Stomach smooth muscle (tissue), 2 donors: ENCODE measurements at regions not wholly inside any gene's neighbourhood (a gene's known extent, or its start where the extent isn't known, plus 50 kb on each side); places are given as distances from the start of the nearest gene placed in this dataset.

Experiments used
- H3K27ac ChIP-seq: one replicate; pipeline ENCODE4 v1.7.0; 2013; ENCODE audit warnings: mild to moderate bottlenecking, low read length, inconsistent platforms
- H3K27me3 ChIP-seq, 2 donors: one replicate each; pipeline ENCODE4 v1.7.0; 2013; ENCODE audit warnings: low read length in 2 of 2; ENCODE audit not compliant: insufficient read depth in 2 of 2, control insufficient read depth in 1 of 2
- H3K36me3 ChIP-seq, 2 donors: one replicate each; pipeline ENCODE4 v1.7.0; 2013; ENCODE audit warnings: low read length in 2 of 2; ENCODE audit not compliant: control insufficient read depth in 2 of 2, insufficient read depth in 2 of 2
- H3K4me1 ChIP-seq: one replicate; pipeline ENCODE4 v1.7.0; 2013; ENCODE audit warnings: low read length; ENCODE audit not compliant: control insufficient read depth, insufficient read depth
- H3K4me3 ChIP-seq, 2 donors: one replicate each; pipeline ENCODE4 v1.7.0; 2013; ENCODE audit warnings: low read length in 2 of 2
- H3K9ac ChIP-seq, 2 donors: one replicate each; pipeline ENCODE4 v1.7.0; 2013; ENCODE audit warnings: low read length in 2 of 2, mild to moderate bottlenecking in 1 of 2
- H3K9me3 ChIP-seq, 2 donors: one replicate each; pipeline ENCODE4 v1.7.0; 2013; ENCODE audit warnings: low read length in 2 of 2; ENCODE audit not compliant: control insufficient read depth in 2 of 2
- donor health status: healthy.
- donor health status: Pancreatic carcinoma.

GRCh38 chr11:25159341-25159740, 662.5 kb downstream of the LUZP2 start:
- no peak overlapping the region for H3K27ac ChIP-seq
- no peaks in the 10 kb centered on the region for H3K36me3 ChIP-seq
- H3K4me3 ChIP-seq, result no peak overlapping the region
- H3K9ac ChIP-seq, result no peak overlapping the region
- no peaks in the 10 kb centered on the region for H3K27me3 ChIP-seq
- no peaks in the 10 kb centered on the region for H3K9me3 ChIP-seq
- H3K4me1 ChIP-seq, result no peaks in the 10 kb centered on the region

GRCh38 chr11:25163421-25163820, 666.6 kb downstream of the LUZP2 start:
- Histone ChIP-seq H3K9ac (no peak overlapping the region), H3K4me1 (no peaks in the 10 kb centered on the region), H3K4me3 (no peak overlapping the region), H3K36me3 (no peaks in the 10 kb centered on the region), H3K9me3 (no peaks in the 10 kb centered on the region), H3K27ac (no peak overlapping the region), H3K27me3 (no peaks in the 10 kb centered on the region)

GRCh38 chr11:25180187-25180586, 683.3 kb downstream of the LUZP2 start:
- H3K4me3 ChIP-seq, result no peak overlapping the region
- no peaks in the 10 kb centered on the region for H3K4me1 ChIP-seq
- H3K27ac ChIP-seq, result no peak overlapping the region
- H3K9ac ChIP-seq, result no peak overlapping the region
- H3K9me3 ChIP-seq, result no peaks in the 10 kb centered on the region
- H3K27me3 ChIP-seq, result no peaks in the 10 kb centered on the region
- H3K36me3 ChIP-seq, result no peaks in the 10 kb centered on the region

DNA sequence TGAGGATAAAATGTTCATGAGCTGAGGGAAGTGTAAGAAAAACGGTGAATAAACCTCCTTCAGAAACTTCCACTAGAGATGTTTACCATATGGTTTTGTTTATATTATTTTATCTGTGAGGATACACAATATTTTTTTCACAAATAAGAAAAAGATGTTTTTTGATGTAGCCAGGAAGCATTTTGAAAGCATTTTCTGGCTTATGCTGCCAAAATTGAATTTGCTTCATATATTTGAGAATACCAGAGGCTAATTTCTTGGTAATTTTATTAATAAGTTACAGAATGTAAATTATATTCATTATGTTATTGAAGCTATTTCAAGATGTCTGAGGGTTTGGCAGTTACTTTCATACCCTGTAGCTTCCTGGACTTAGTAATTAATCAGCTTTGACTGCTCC, 686.6 kb downstream of the LUZP2 start:
- Histone ChIP-seq H3K36me3 (no peaks in the 10 kb centered on the region), H3K4me1 (no peaks in the 10 kb centered on the region), H3K4me3 (no peak overlapping the region), H3K27me3 (no peaks in the 10 kb centered on the region), H3K9me3 (no peaks in the 10 kb centered on the region), H3K27ac (no peak overlapping the region), H3K9ac (no peak overlapping the region)

DNA sequence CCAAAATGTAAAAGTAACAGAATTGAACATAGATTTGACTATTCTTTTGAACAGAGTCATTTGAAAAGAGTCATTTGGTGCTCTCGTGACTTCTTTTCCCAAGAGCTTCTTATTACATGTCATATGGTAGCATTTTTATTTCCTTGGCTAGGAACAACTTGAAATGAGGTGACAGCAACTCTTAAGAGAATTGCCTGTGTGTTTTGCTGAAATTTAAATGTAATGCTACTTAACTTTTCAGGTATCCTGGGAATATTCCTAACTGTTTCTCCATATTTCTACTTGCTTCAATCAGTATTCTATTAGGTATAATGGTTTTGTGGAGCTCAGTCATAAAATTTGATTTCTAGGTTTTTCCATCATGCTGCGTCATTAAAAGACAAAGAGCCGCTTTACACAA, 700.7 kb downstream of the LUZP2 start:
- Histone ChIP-seq H3K9me3 (no peaks in the 10 kb centered on the region), H3K27ac (no peak overlapping the region), H3K27me3 (no peaks in the 10 kb centered on the region), H3K36me3 (no peaks in the 10 kb centered on the region), H3K4me1 (no peaks in the 10 kb centered on the region), H3K4me3 (no peak overlapping the region), H3K9ac (no peak overlapping the region)

- Histone ChIP-seq H3K9me3 (no peaks in the 10 kb centered on the region), H3K27ac (no peak overlapping the region), H3K9ac (no peak overlapping the region), H3K27me3 (no peaks in the 10 kb centered on the region), H3K36me3 (no peaks in the 10 kb centered on the region), H3K4me3 (no peak overlapping the region), H3K4me1 (no peaks in the 10 kb centered on the region)
Observed at GRCh38 chr11:25198704-25199103, 701.9 kb downstream of the LUZP2 start.

- no peak overlapping the region for H3K4me3 ChIP-seq
- H3K27me3 ChIP-seq, result no peaks in the 10 kb centered on the region
- H3K4me1 ChIP-seq, result no peaks in the 10 kb centered on the region
- no peak overlapping the region for H3K27ac ChIP-seq
- no peaks in the 10 kb centered on the region for H3K9me3 ChIP-seq
- no peak overlapping the region for H3K9ac ChIP-seq
- no peaks in the 10 kb centered on the region for H3K36me3 ChIP-seq
Observed at GRCh38 chr11:25200925-25201324, 704.1 kb downstream of the LUZP2 start.

- H3K27me3 ChIP-seq, result no peaks in the 10 kb centered on the region
- no peaks in the 10 kb centered on the region for H3K36me3 ChIP-seq
- no peaks in the 10 kb centered on the region for H3K9me3 ChIP-seq
- H3K9ac ChIP-seq, result no peak overlapping the region
- H3K27ac ChIP-seq, result no peak overlapping the region
- no peaks in the 10 kb centered on the region for H3K4me1 ChIP-seq
- no peak overlapping the region for H3K4me3 ChIP-seq
Observed at GRCh38 chr11:25206762-25207161, 709.9 kb downstream of the LUZP2 start.

- H3K36me3 ChIP-seq, result no peaks in the 10 kb centered on the region
- no peaks in the 10 kb centered on the region for H3K4me1 ChIP-seq
- no peak overlapping the region for H3K27ac ChIP-seq
- H3K9me3 ChIP-seq, result no peaks in the 10 kb centered on the region
- no peak overlapping the region for H3K9ac ChIP-seq
- no peak overlapping the region for H3K4me3 ChIP-seq
- H3K27me3 ChIP-seq, result no peaks in the 10 kb centered on the region
Observed at GRCh38 chr11:25211635-25212254, 714.9 kb downstream of the LUZP2 start.

DNA sequence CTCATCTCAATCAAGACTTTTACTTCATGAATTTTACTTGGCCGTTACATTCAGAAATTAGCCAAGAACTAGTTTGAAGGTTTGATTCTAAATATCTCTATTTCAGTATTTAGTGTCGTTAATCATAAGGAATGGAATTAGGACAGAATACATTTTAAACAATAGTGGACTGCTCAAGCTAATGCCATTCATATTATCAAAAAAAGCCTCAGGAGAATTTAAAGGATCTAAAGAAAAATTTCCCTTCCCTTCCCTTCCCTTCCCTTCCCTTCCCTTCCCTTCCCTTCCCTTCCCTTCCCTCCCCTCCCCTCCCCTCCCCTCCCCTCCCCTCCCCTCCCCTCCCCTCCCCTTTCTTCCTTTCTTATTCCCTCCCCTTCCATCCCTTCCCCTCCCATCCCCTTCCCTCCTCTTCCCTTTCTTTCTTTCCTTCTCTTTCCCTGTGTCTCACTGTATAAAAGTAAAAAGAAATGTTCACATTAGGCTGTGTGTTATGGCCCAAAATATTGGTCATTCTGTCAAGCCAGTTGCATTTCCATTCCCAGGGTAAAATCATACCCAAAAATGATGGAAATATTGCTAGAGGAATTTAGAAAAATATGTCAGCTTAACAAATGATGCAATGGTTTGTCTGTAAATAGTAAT, 717.8 kb downstream of the LUZP2 start:
- Histone ChIP-seq H3K9me3 (no peaks in the 10 kb centered on the region), H3K36me3 (no peaks in the 10 kb centered on the region), H3K27me3 (no peaks in the 10 kb centered on the region), H3K4me1 (no peaks in the 10 kb centered on the region), H3K9ac (no peak overlapping the region), H3K27ac (no peak overlapping the region), H3K4me3 (no peak overlapping the region)

DNA sequence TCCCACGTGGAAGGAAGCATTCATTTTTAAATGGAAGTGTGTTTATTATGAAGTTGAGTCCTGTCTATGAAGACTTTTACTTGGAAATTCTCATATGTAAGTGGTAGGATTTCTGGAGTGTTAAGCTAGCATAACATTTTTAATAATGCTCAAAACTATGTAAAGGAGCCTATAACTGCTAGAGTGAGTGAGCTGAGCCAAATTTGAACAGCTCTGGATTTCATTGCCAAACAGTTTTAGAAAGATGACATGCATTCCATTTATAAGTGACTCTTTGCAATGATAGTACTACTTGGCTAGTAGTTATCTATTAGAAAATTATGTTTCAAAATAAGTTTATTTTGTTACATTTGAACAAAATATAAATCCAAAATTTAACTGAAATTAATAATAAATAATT, 721.2 kb downstream of the LUZP2 start:
- H3K9me3 ChIP-seq, result no peaks in the 10 kb centered on the region

More for the DNA sequence above, 721.2 kb downstream of the LUZP2 start:
- Histone ChIP-seq H3K27ac (no peak overlapping the region), H3K4me1 (no peaks in the 10 kb centered on the region), H3K27me3 (no peaks in the 10 kb centered on the region), H3K36me3 (no peaks in the 10 kb centered on the region), H3K4me3 (no peak overlapping the region), H3K9ac (no peak overlapping the region)
